K562 (cell line): ENCODE measurements at regions not wholly inside any gene's neighbourhood (a gene's known extent, or its start where the extent isn't known, plus 50 kb on each side); places are given as distances from the start of the nearest gene placed in this dataset.

ENCODE experiments used
- ATF3 ChIP-seq, 2 experiments: fragments of 450-650 bp in 1 of 2; sonication (generic) in 1 of 2; formaldehyde crosslinking in 1 of 2; IDR thresholded peaks in 1 of 2; conservative IDR thresholded peaks in 1 of 2; 2 replicates each; pipeline versions ENCODE4 v1.6.1 to v1.8.1; 2016 to 2023; ENCODE audit warnings: mild to moderate bottlenecking in 2 of 2, moderate library complexity in 2 of 2, inconsistent platforms in 1 of 2, missing genetic modification reagents in 1 of 2
- CHAMP1 ChIP-seq: fragments of 450-650 bp; IDR thresholded peaks from 2 replicates; pipeline ENCODE4 v1.6.1; 2016; ENCODE audit warnings: mild to moderate bottlenecking
- LEF1 ChIP-seq: fragments of 450-650 bp; IDR thresholded peaks from 2 replicates; pipeline ENCODE4 v1.6.1; 2016; ENCODE audit warnings: mild to moderate bottlenecking
- MEF2A ChIP-seq: IDR thresholded peaks from 2 replicates; pipeline ENCODE4 v1.6.1; 2011; ENCODE audit warnings: low read depth, mild to moderate bottlenecking, low read length, moderate library complexity; ENCODE audit not compliant: control insufficient read depth
- MYBL2 ChIP-seq, 2 experiments: fragments of 450-650 bp in 1 of 2; sonication (generic) in 1 of 2; formaldehyde crosslinking in 1 of 2; IDR thresholded peaks; 2 replicates each; pipeline versions ENCODE4 v1.6.1 to v1.8.1; 2017 to 2022; ENCODE audit warnings: borderline replicate concordance in 1 of 2, inconsistent platforms in 1 of 2, low read depth in 1 of 2, mild to moderate bottlenecking in 1 of 2, missing genetic modification reagents in 1 of 2, moderate library complexity in 1 of 2
- MYNN ChIP-seq, 2 experiments: sonication (generic); formaldehyde crosslinking in 1 of 2; IDR thresholded peaks; 2 replicates each; pipeline versions ENCODE4 v1.5.0 to v1.6.1; 2016 to 2020; ENCODE audit warnings: antibody characterized with exemption in 1 of 2, missing genetic modification reagents in 1 of 2
- PBX2 ChIP-seq, 2 experiments: IDR thresholded peaks in 1 of 2; conservative IDR thresholded peaks in 1 of 2; 2 replicates each; pipeline ENCODE4 v1.6.1; 2016; ENCODE audit warnings: low read depth in 2 of 2, mild to moderate bottlenecking in 1 of 2, missing compliant biosample characterization in 1 of 2, missing genetic modification characterization in 1 of 2, moderate library complexity in 1 of 2
- PML ChIP-seq: IDR thresholded peaks from 2 replicates; pipeline ENCODE4 v1.6.1; 2012; ENCODE audit warnings: low read length, inconsistent platforms
- POLR2AphosphoS5 ChIP-seq: IDR thresholded peaks from 2 replicates; pipeline ENCODE4 v1.6.1; 2011; ENCODE audit warnings: mild to moderate bottlenecking, low read depth, low read length, moderate library complexity; ENCODE audit not compliant: control insufficient read depth, insufficient read depth
- SMARCB1 ChIP-seq: IDR thresholded peaks from 2 replicates; pipeline ENCODE4 v1.6.1; 2011; ENCODE audit warnings: improper control_type of control experiment, low read depth; ENCODE audit not compliant: insufficient read length
- TAF9B ChIP-seq: fragments of 450-650 bp; IDR thresholded peaks from 2 replicates; pipeline ENCODE4 v1.6.1; 2018; ENCODE audit warnings: mild to moderate bottlenecking; ENCODE audit not compliant: partially characterized antibody
- ZNF274 ChIP-seq: IDR thresholded peaks from 2 replicates; pipeline ENCODE4 v1.6.1; 2011; ENCODE audit warnings: low read depth, mild to moderate bottlenecking, low read length, moderate library complexity, borderline replicate concordance
- ZNF316 ChIP-seq: fragments of 450-650 bp; IDR thresholded peaks from 2 replicates; pipeline ENCODE4 v1.6.1; 2016
- ZNF41 ChIP-seq: fragments of 250-450 bp; sonication (Bioruptor Pico); conservative IDR thresholded peaks from 2 replicates; pipeline ENCODE4 v1.4.0; 2020; ENCODE audit warnings: mild to moderate bottlenecking

- no peak for TF ChIP-seq PBX2 (CRISPR knock-in tag; IDR thresholded peaks at IDR 0.05; ENCODE audit: low read depth)
- 0 out of 2 replicates have a peak, but pooled peaks have one; percentile 16 for TF ChIP-seq PBX2 (tag; conservative IDR thresholded peaks at IDR 0.05; ENCODE audit: low read depth)
- TF ChIP-seq MYBL2 (IDR thresholded peaks at IDR 0.05; ENCODE audit: low read depth): peak; percentile 10; the same call in 1 of the 2 replicates
- TF ChIP-seq MYBL2 (CRISPR knock-in tag; IDR thresholded peaks at IDR 0.05; ENCODE audit: borderline replicate concordance): no peak
- no peak for TF ChIP-seq ZNF41 (CRISPR knock-in tag)
- peak; percentile 84 for TF ChIP-seq ATF3 (IDR thresholded peaks at IDR 0.05)
- no peak for TF ChIP-seq ATF3 (CRISPR knock-in tag; conservative IDR thresholded peaks at IDR 0.05)
- TF ChIP-seq ZNF316: peak; percentile 41; the same call in 1 of the 2 replicates
- peak; percentile 40; the same call in 1 of the 2 replicates for TF ChIP-seq MEF2A
- peak; percentile 59 for TF ChIP-seq TAF9B
- peak; percentile 64; the same call in 1 of the 2 replicates for TF ChIP-seq CHAMP1
- no peak for TF ChIP-seq MYNN (IDR thresholded peaks at IDR 0.05)
- TF ChIP-seq MYNN (CRISPR knock-in tag; IDR thresholded peaks at IDR 0.05): no peak
- TF ChIP-seq PML: peak; percentile 33; the same call in 1 of the 2 replicates
- no peak for TF ChIP-seq ZNF274
- peak; percentile 54; the same call in 1 of the 2 replicates for TF ChIP-seq POLR2AphosphoS5
- TF ChIP-seq SMARCB1: no peak
- peak; percentile 76; the same call in 1 of the 2 replicates for TF ChIP-seq LEF1
Observed at GRCh38 chr7:119964788-119965542, 308.0 kb upstream of the KCND2 start (continued).
